ENCODE measurements at regions not wholly inside any gene's neighbourhood (a gene's known extent, or its start where the extent isn't known, plus 50 kb on each side); places are given as distances from the start of the nearest gene placed in this dataset.

- H3K36me3 Mint-ChIP-seq (ENCODE audit: insufficient read depth) = no peaks in the 10 kb centered on the region
- DNase-seq = no peak
- H3K9me3 Mint-ChIP-seq = no peaks in the 10 kb centered on the region
- H3K27me3 Mint-ChIP-seq = peaks cover 9 to 39% of the 10 kb centered on the region in 2 donors
- peaks cover 0 to 9% of the 10 kb centered on the region in 2 donors for H3K4me1 Mint-ChIP-seq (ENCODE audit: low read depth in 2 of 2)
- H3K27ac Mint-ChIP-seq = no peak overlapping the region
- no peak for ATAC-seq (replicated peaks)
- no peak overlapping the region for H3K4me3 Mint-ChIP-seq
Measured at GRCh38 chr10:91124016-91124415, 96.4 kb upstream of the PCGF5 start.

- DNase-seq (no peak), ATAC-seq (replicated peaks) (no peak)
- Mint-ChIP-seq H3K9me3 (no peaks in the 10 kb centered on the region), H3K27me3 (peaks cover 9 to 31% of the 10 kb centered on the region in 2 donors), H3K4me1 (ENCODE audit: low read depth in 2 of 2) (peaks cover 0 to 9% of the 10 kb centered on the region in 2 donors), H3K27ac (no peak overlapping the region), H3K36me3 (ENCODE audit: insufficient read depth) (no peaks in the 10 kb centered on the region), H3K4me3 (no peak overlapping the region)
Measured at GRCh38 chr10:91126471-91126870, 94.0 kb upstream of the PCGF5 start.

GRCh38 chr10:91127341-91128082 is 93.0 kb upstream of the PCGF5 start:
- Mint-ChIP-seq H3K27me3 (peaks cover 6 to 29% of the 10 kb centered on the region in 2 donors), H3K9me3 (no peaks in the 10 kb centered on the region), H3K4me1 (ENCODE audit: low read depth in 2 of 2) (peaks cover 0 to 9% of the 10 kb centered on the region in 2 donors), H3K36me3 (ENCODE audit: insufficient read depth) (no peaks in the 10 kb centered on the region), H3K4me3 (no peak overlapping the region), H3K27ac (no peak overlapping the region)
- ATAC-seq (replicated peaks) (no peak), DNase-seq (no peak)

DNA sequence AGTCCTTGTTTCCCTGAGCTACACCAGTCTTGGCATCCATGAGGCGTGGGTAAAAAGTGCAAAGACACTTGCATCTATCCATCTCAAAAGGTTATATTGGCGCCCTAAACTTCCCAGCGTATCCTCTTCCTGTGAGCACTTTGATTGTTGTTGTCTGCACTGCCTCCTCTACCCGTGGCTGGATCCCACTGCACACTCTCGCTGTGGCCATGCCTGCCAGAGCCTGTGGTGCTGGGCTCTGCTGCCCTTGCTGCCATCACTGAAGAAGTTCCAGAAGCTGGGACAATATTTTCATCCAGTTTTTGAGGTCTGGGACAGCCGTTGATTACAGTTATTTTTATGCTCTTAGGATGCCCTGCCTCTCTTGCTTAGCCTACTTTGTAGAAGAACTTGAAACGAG is 85.3 kb upstream of the PCGF5 start:
- H3K4me3 Mint-ChIP-seq = no peak overlapping the region
- H3K27ac Mint-ChIP-seq = no peak overlapping the region
- DNase-seq = no peak
- no peaks in the 10 kb centered on the region for H3K36me3 Mint-ChIP-seq (ENCODE audit: insufficient read depth)
- no peaks in the 10 kb centered on the region for H3K9me3 Mint-ChIP-seq
- no peak for ATAC-seq (replicated peaks)
- H3K27me3 Mint-ChIP-seq = peaks cover 13 to 15% of the 10 kb centered on the region in 2 donors
- H3K4me1 Mint-ChIP-seq (ENCODE audit: low read depth in 2 of 2) = no peaks in the 10 kb centered on the region

DNA sequence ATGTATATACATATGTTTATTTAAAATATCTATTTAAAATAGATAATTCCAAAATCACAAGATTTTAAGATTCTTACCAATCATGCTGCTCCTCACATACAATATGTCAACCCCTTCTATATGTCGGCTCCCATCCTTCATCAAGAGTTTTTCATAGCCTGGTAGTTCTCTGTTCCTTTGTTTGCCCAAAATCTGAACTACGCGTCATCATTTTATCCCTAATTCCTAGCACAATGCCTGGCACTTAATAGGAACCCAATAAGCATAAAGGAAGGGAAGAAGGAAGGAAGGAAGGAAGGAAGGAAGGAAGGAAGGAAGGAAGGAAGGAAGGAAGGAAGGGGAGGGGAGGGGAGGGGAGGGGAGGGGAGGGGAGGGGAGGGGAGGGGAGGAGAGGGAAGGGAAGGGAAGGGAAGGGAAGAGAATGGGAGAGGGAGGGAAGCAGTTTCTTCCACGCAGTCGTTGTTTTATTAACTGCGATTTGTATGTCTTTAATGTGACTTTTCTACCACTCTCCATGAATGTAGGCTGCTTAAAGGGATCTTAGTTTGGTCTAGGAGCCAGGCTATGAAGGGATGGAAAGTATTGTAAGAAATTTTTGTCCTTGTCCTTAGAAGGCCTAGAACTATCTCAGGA is 83.3 kb upstream of the PCGF5 start:
- Mint-ChIP-seq H3K4me3 (no peak overlapping the region), H3K27ac (no peak overlapping the region), H3K36me3 (ENCODE audit: insufficient read depth) (no peaks in the 10 kb centered on the region), H3K9me3 (no peaks in the 10 kb centered on the region), H3K4me1 (ENCODE audit: low read depth in 2 of 2) (no peaks in the 10 kb centered on the region), H3K27me3 (peaks cover 13 to 28% of the 10 kb centered on the region in 2 donors)
- DNase-seq = no peak
- no peak for ATAC-seq (replicated peaks)

- Mint-ChIP-seq H3K27ac (no peak overlapping the region), H3K9me3 (no peaks in the 10 kb centered on the region), H3K36me3 (ENCODE audit: insufficient read depth) (no peaks in the 10 kb centered on the region), H3K4me3 (no peak overlapping the region), H3K27me3 (peaks cover 14 to 30% of the 10 kb centered on the region in 2 donors), H3K4me1 (ENCODE audit: low read depth in 2 of 2) (no peaks in the 10 kb centered on the region)
- ATAC-seq (replicated peaks) = no peak
- no peak for DNase-seq
Measured at GRCh38 chr10:91137822-91138221, 82.6 kb upstream of the PCGF5 start.

- no peak for ATAC-seq (replicated peaks)
- H3K36me3 Mint-ChIP-seq (ENCODE audit: insufficient read depth) = no peaks in the 10 kb centered on the region
Measured at GRCh38 chr10:91140995-91141549, 79.4 kb upstream of the PCGF5 start.

GRCh38 chr10:91144961-91145360 is 75.5 kb upstream of the PCGF5 start:
- H3K9me3 Mint-ChIP-seq = no peaks in the 10 kb centered on the region
- ATAC-seq (replicated peaks) = no peak

More at GRCh38 chr10:91140995-91141549, 79.4 kb upstream of the PCGF5 start:
- Mint-ChIP-seq H3K27ac (no peak overlapping the region), H3K4me3 (no peak overlapping the region), H3K9me3 (no peaks in the 10 kb centered on the region), H3K27me3 (peaks cover 19 to 42% of the 10 kb centered on the region in 2 donors), H3K4me1 (ENCODE audit: low read depth in 2 of 2) (no peaks in the 10 kb centered on the region)
- DNase-seq = no peak

DNA sequence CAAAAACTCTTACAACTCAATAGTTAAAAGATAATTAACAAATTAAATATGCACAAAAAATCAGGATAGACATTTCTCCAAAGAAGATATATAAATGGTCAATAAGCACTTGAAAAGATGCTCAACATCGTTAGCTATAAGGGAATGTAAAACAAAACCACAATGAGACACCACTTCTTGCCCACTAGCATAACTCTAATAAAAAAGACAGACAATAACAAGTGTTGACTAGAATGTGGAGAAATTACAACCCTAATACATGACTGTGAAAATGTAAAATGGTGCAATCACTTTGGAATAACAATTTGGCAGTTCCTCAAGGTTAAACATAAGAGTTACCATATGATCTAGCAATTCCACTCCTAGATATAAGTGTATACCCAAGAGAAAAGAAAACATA is 74.3 kb upstream of the PCGF5 start:
- Mint-ChIP-seq H3K36me3 (ENCODE audit: insufficient read depth) (no peaks in the 10 kb centered on the region), H3K4me3 (no peak overlapping the region), H3K27me3 (peaks cover 24 to 49% of the 10 kb centered on the region in 2 donors), H3K9me3 (no peaks in the 10 kb centered on the region), H3K4me1 (ENCODE audit: low read depth in 2 of 2) (no peaks in the 10 kb centered on the region), H3K27ac (no peak overlapping the region)
- DNase-seq (no peak), ATAC-seq (replicated peaks) (no peak)

More at GRCh38 chr10:91144961-91145360, 75.5 kb upstream of the PCGF5 start:
- DNase-seq = no peak
- no peak overlapping the region for H3K27ac Mint-ChIP-seq
- no peaks in the 10 kb centered on the region for H3K36me3 Mint-ChIP-seq (ENCODE audit: insufficient read depth)
- H3K4me1 Mint-ChIP-seq (ENCODE audit: low read depth in 2 of 2) = no peaks in the 10 kb centered on the region
- H3K4me3 Mint-ChIP-seq = no peak overlapping the region
- peaks cover 24 to 56% of the 10 kb centered on the region in 2 donors for H3K27me3 Mint-ChIP-seq

- Mint-ChIP-seq H3K36me3 (ENCODE audit: insufficient read depth) (no peaks in the 10 kb centered on the region), H3K4me1 (ENCODE audit: low read depth in 2 of 2) (no peaks in the 10 kb centered on the region), H3K27me3 (peaks cover 12 to 29% of the 10 kb centered on the region in 2 donors), H3K4me3 (no peak overlapping the region), H3K27ac (no peak overlapping the region), H3K9me3 (no peaks in the 10 kb centered on the region)
- DNase-seq = no peak
- no peak for ATAC-seq (replicated peaks)
Measured at GRCh38 chr10:91149550-91149949, 70.9 kb upstream of the PCGF5 start.

DNA sequence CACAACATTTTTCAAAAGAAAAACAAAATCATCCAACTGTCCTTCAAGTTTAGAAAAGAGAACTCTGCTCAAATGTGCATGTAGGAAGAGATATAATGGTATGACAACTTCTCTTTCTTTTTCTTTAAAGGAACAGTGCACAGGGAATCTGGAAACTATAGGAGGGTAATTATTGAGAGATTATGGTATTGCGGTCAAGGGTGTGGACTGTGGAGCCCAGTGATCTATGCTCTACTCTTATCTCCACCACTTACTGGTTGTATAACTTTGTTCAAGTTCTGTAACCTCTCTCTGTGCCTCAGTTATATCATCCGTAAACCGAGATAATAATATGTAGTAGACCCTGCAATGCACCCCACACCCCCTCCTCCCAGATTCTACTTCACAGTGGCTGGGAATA is 69.8 kb upstream of the PCGF5 start:
- H3K9me3 Mint-ChIP-seq = no peaks in the 10 kb centered on the region
- no peak overlapping the region for H3K27ac Mint-ChIP-seq
- H3K4me3 Mint-ChIP-seq = no peak overlapping the region
- no peaks in the 10 kb centered on the region for H3K36me3 Mint-ChIP-seq (ENCODE audit: insufficient read depth)
- ATAC-seq (replicated peaks) (no peak), DNase-seq (no peak)
- H3K4me1 Mint-ChIP-seq (ENCODE audit: low read depth in 2 of 2) = no peaks in the 10 kb centered on the region
- peaks cover 12 to 21% of the 10 kb centered on the region in 2 donors for H3K27me3 Mint-ChIP-seq

DNA sequence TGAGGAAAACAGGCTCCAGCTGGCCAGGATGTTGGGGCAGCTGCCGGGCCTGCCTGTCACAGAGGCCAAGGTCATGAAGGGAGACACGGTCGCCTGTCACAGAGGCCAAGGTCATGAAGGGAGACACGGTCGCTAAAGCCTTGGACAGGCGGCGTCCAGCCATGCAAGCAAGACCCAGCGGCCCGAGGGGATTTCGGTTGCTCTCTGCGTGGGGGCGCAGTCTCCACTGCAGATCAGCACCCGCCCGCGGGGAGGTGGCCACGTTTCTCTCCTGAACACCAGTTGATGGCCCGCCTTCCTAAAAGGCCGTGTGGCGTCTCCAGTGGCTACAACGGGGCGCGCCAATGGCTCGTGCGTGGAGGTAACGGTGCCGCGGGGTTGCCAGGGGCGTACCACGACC is 67.0 kb upstream of the PCGF5 start:
- no peak for DNase-seq
- Mint-ChIP-seq H3K4me1 (ENCODE audit: low read depth in 2 of 2) (peaks cover 0 to 3% of the 10 kb centered on the region in 2 donors), H3K36me3 (ENCODE audit: insufficient read depth) (no peaks in the 10 kb centered on the region), H3K27me3 (no peaks in the 10 kb centered on the region), H3K9me3 (no peaks in the 10 kb centered on the region), H3K4me3 (no peak overlapping the region), H3K27ac (no peak overlapping the region)
- no peak for ATAC-seq (replicated peaks)

- H3K36me3 Mint-ChIP-seq (ENCODE audit: insufficient read depth) = no peaks in the 10 kb centered on the region
- peaks cover 0 to 3% of the 10 kb centered on the region in 2 donors for H3K4me1 Mint-ChIP-seq (ENCODE audit: low read depth in 2 of 2)
- no peak overlapping the region for H3K27ac Mint-ChIP-seq
- ATAC-seq (replicated peaks) = no peak
- no peak overlapping the region for H3K4me3 Mint-ChIP-seq
- no peaks in the 10 kb centered on the region for H3K9me3 Mint-ChIP-seq
- H3K27me3 Mint-ChIP-seq = no peaks in the 10 kb centered on the region
- DNase-seq = no peak
Measured at GRCh38 chr10:91154842-91155241, 65.6 kb upstream of the PCGF5 start.

- Mint-ChIP-seq H3K36me3 (ENCODE audit: insufficient read depth) (no peaks in the 10 kb centered on the region), H3K27me3 (no peaks in the 10 kb centered on the region), H3K27ac (no peak overlapping the region), H3K4me1 (ENCODE audit: low read depth in 2 of 2) (peaks cover 0 to 5% of the 10 kb centered on the region in 2 donors), H3K9me3 (no peaks in the 10 kb centered on the region), H3K4me3 (no peak overlapping the region)
- ATAC-seq (replicated peaks) (no peak), DNase-seq (no peak)
Measured at GRCh38 chr10:91156196-91156595, 64.3 kb upstream of the PCGF5 start.
